NB4 (cell line): ENCODE measurements at regions not wholly inside any gene's neighbourhood (a gene's known extent, or its start where the extent isn't known, plus 50 kb on each side); places are given as distances from the start of the nearest gene placed in this dataset.

ENCODE experiments used
- DNase-seq: peaks from one replicate; pipeline ENCODE4 v3.0.0; 2010; ENCODE audit warnings: low read depth
- H3K4me3 ChIP-seq: one replicate; pipeline ENCODE4 v1.5.1; 2011; ENCODE audit warnings: mild to moderate bottlenecking, low read depth, low read length, moderate library complexity
- MAX ChIP-seq: IDR thresholded peaks from 2 replicates; pipeline ENCODE4 v1.6.1; 2011; ENCODE audit warnings: low read depth, low read length
- MYC ChIP-seq: IDR thresholded peaks from 2 replicates; pipeline ENCODE4 v1.6.1; 2011; ENCODE audit warnings: low read depth, low read length
- POLR2A ChIP-seq: IDR thresholded peaks from 2 replicates; pipeline ENCODE4 v1.6.1; 2011; ENCODE audit warnings: mild to moderate bottlenecking; ENCODE audit not compliant: insufficient read length; ENCODE audit errors: extremely low read depth
- TF ChIP-seq, protein P1 (sequence below): IDR thresholded peaks from one replicate; pipeline ENCODE4 v1.5.1; 2012; ENCODE audit warnings: low read depth, low read length

DNA sequence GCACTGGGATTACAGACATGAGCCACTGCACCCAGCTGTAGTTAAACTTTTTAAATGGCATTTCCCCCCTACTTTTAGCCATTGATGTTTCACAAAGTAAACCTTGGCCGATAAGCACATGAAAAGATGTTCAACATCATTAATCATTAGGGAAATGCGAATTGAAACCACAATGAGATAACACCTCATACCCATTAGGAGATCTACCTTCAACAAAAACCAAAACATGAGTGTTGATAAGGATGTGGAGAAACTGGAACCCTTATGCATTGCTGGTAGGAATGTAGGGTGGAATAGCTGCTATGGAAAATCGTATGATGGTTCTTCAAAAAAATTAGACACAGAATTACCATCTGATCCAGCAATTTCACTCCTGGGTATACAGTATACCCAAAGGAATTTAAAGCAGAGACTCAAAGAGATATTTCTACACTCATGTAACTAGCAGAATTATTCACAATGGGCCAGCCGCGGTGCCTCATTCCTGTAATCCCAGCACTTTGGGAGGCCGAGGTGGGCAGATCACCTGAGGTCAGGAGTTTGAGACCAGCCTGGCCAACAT lies 286.5 kb upstream of the JARID2 start:
- no peak for DNase-seq
- H3K4me3 ChIP-seq: no peak overlapping the region
- no peak for TF ChIP-seq MAX
- no peak for TF ChIP-seq POLR2A
- TF ChIP-seq, protein P1, sequence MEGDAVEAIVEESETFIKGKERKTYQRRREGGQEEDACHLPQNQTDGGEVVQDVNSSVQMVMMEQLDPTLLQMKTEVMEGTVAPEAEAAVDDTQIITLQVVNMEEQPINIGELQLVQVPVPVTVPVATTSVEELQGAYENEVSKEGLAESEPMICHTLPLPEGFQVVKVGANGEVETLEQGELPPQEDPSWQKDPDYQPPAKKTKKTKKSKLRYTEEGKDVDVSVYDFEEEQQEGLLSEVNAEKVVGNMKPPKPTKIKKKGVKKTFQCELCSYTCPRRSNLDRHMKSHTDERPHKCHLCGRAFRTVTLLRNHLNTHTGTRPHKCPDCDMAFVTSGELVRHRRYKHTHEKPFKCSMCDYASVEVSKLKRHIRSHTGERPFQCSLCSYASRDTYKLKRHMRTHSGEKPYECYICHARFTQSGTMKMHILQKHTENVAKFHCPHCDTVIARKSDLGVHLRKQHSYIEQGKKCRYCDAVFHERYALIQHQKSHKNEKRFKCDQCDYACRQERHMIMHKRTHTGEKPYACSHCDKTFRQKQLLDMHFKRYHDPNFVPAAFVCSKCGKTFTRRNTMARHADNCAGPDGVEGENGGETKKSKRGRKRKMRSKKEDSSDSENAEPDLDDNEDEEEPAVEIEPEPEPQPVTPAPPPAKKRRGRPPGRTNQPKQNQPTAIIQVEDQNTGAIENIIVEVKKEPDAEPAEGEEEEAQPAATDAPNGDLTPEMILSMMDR: no peak
- TF ChIP-seq MYC: no peak

DNA sequence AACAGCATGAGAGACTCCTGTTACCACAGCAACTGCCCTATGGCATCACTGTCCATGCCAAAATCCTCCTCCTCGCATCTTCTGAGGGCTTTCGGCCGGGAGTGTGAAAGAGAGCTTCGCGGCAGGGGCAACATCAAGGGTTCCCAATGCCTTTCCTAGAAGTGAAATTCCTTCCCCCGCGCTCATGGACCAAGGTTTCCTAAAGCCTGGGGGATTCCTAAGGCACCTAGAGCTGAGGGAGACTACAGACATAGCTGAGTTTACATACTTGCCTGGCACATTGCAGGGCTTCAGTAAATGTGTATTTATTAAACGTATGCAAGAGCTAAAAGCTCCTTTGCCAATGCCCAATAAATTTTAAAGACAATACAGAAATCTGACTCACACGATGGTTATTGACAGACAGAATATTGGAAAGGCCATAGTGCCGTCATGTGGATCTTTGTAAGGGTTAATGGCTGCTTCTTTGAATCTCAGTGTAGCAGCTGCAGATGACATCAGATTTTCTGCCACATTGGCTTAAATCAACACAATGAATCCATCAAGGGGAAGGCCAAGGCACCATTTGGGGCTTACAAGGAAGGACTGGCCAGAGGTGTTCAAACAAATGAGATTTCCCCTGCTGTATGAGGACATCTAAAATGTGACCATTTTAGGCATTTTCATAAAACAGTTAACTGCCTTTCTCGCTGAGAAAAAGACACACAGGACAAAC lies 281.2 kb upstream of the JARID2 start:
- DNase-seq: no peak
- TF ChIP-seq, protein P1: no peak
- no peak for TF ChIP-seq POLR2A
- TF ChIP-seq MYC: no peak
- H3K4me3 ChIP-seq: no peak overlapping the region

DNA sequence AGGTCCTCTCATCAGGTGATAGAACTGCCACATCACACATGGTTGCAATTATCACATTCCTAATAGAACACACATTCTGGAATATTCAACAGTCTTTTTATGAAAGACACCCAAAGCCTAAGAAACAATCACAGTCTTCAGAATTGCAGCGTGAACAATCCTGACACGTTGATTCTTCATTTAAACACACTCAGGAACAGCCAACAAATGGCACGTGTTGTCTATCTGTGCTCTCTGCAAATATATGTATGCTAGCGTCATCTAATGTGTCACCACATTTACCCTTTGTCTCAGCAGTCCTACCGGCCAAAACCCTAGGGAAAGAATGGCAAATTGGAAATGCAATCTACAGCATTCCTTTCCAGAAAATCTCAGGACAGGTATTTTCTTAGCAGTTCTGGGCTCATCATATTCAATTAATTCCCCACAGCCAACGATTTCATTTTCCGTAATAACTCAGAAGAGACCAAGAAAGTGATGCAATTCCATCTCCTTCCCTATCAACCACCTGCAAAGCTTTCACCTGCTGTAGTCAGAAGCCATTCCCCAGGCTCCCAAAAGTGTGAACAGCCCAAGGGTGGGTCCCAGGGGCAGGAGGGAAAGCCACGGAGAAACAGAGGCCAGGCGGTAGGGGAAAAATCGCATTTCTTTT lies 280.3 kb upstream of the JARID2 start:
- DNase-seq: no peak
- TF ChIP-seq MYC (no peak), POLR2A (no peak), MAX (no peak)
- TF ChIP-seq, protein P1: no peak
- no peak overlapping the region for H3K4me3 ChIP-seq

DNA sequence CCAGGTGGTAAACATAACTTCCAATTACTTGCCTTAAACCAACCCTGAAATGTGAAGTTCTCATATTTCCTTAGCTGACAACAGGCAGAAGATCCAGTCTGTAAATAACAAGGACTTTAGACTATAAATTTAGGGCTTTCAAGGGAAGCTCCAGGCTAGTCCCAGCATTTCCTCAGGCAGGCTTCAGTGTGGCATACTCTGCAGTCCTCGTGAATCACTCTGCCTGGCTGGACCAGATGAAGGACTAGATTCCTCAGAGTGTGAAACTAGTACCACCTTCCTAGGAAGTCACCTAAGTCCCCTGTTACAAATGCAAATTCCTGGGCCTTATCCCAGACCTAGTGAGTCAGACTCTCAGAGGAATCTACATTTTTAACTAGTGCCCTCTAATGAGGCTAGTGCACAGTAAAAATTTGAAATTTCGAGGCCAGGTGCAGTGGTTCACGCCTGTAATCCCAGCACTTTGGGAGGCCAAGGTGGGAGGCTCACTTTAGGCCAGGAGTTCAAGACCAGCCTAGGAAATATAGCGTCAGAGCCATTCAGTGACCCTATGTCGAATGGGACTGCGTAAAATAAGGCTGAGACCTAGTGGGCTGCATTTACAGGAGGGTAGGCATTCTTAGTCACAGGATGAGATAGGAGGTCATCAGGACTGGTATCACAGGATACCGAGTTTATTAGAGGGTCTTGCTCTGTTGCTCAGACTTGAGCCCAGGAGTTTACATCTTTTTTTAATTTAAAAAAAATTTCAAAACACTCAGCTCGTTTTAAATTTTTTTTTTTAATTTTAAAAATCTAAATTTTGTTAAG lies 279.6 kb upstream of the JARID2 start:
- no peak for TF ChIP-seq MAX
- TF ChIP-seq, protein P1: no peak
- TF ChIP-seq POLR2A: no peak
- TF ChIP-seq MYC: no peak
- no peak overlapping the region for H3K4me3 ChIP-seq
- no peak for DNase-seq

DNA sequence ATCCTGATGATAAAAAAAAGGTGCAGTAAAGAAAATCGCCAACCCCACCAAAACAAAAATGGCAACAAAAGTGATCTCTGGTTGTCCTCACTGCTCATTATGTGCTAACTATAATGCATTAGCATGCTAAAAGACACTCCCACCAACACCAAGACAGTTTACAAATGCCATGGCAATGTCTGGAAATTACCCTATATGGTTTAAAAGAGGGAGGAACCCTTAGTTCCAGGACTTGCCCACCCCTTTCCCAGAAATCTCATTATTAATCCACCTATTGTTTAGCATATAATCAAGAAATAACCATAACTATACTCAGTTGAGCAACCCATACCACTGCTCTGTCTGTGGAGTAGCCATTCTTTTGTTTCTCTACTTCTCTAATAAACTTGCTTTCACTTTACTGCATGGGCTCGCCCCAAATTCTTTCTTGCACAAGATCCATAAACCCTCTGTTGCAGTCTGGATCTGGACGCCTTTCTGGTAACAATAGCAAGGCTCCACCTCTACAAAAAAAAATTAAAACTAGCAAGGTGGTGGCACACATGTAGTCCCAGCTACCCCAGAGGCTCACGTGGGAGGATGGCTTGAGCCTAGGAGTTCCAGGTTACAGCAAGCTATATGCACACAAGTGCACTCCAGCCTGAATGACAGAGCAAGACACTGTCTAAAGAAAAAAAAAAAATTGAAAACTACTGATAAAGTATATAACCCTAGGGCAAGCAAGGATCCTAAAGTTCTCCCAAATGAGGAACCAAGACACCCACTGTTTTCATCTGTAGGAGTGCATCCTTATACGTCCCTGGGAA lies 278.8 kb upstream of the JARID2 start:
- TF ChIP-seq MYC: no peak
- TF ChIP-seq, protein P1: no peak
- TF ChIP-seq POLR2A: peak; percentile 66
- 0 out of 2 replicates have a peak, but pooled peaks have one; percentile 49 for TF ChIP-seq MAX
- peak overlapping the region; percentile 43 for H3K4me3 ChIP-seq
- peak; percentile 89 for DNase-seq
